Upper lobe of right lung (tissue), 1 donor: ENCODE measurements at regions not wholly inside any gene's neighbourhood (a gene's known extent, or its start where the extent isn't known, plus 50 kb on each side); places are given as distances from the start of the nearest gene placed in this dataset.

Experiments used
- ATAC-seq: fragments of 200-7000 bp; cut with Tn5 transposase; one replicate; pipeline ENCODE4 v1.9.1; 2020; ENCODE audit warnings: mild to moderate bottlenecking, moderate library complexity
- DNase-seq: peaks from one replicate; pipeline ENCODE4 v3.0.0-alpha.2; 2020
- H3K27ac ChIP-seq: fragments of 200-600 bp; one replicate; pipeline ENCODE4 v1.8.0; 2022
- H3K27me3 ChIP-seq: fragments of 200-600 bp; one replicate; pipeline ENCODE4 v1.8.0; 2022; ENCODE audit warnings: mild to moderate bottlenecking
- H3K36me3 ChIP-seq: fragments of 200-600 bp; one replicate; pipeline ENCODE4 v1.8.0; 2022
- H3K4me1 ChIP-seq: fragments of 200-600 bp; one replicate; pipeline ENCODE4 v1.8.0; 2022
- H3K4me3 ChIP-seq: fragments of 200-600 bp; one replicate; pipeline ENCODE4 v1.8.0; 2022; ENCODE audit warnings: mild to moderate bottlenecking
- H3K9me3 ChIP-seq: fragments of 200-600 bp; one replicate; pipeline ENCODE4 v1.8.0; 2022
- CTCF ChIP-seq: fragments of 200-600 bp; IDR thresholded peaks from one replicate; pipeline ENCODE4 v1.8.0; 2022; ENCODE audit warnings: antibody characterized with exemption
- intact Hi-C: fragments of 100-400 bp; cut with DNase I; formaldehyde crosslinking; loops from one replicate; pipeline ENCODE4 v1.11.0; 2022
- donor health status: DM: no; HTN: yes; CAD: no; lungs with severe emphysema.

GRCh38 chr6:165893431-165893830 is 230.4 kb upstream of the PDE10A start:
- Histone ChIP-seq H3K36me3 (no peaks in the 10 kb centered on the region), H3K4me3 (no peak overlapping the region), H3K9me3 (no peaks in the 10 kb centered on the region), H3K27ac (no peak overlapping the region), H3K4me1 (no peaks in the 10 kb centered on the region), H3K27me3 (no peaks in the 10 kb centered on the region)
- DNase-seq, result no peak
- no peak for TF ChIP-seq CTCF
- intact Hi-C loops, result no loop called here
- no peak for ATAC-seq

DNA sequence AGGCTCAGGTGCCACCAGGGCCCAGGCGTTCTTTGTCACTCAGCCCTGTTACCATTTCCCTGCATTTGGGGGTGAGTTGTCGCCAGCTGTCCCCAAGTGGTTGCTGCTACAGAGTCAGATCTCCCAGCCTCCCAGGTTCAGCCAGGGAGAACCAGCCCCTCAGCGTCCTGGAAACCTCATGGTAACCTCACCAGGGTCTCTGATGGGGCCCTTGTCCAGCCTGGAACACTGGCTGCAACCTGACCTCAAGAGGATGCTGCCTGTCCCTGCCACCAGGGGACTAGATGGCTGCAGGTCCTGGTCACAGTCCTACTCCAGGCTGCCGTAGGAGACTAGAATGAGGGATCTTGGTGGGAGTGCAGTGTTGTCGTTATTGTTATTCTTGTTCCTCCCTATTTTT is 228.3 kb upstream of the PDE10A start:
- intact Hi-C loops, result no loop called here
- Histone ChIP-seq H3K4me3 (no peak overlapping the region), H3K36me3 (no peaks in the 10 kb centered on the region), H3K9me3 (no peaks in the 10 kb centered on the region), H3K27me3 (no peaks in the 10 kb centered on the region), H3K27ac (no peak overlapping the region), H3K4me1 (no peaks in the 10 kb centered on the region)
- ATAC-seq (no peak), DNase-seq (no peak)
- no peak for TF ChIP-seq CTCF

DNA sequence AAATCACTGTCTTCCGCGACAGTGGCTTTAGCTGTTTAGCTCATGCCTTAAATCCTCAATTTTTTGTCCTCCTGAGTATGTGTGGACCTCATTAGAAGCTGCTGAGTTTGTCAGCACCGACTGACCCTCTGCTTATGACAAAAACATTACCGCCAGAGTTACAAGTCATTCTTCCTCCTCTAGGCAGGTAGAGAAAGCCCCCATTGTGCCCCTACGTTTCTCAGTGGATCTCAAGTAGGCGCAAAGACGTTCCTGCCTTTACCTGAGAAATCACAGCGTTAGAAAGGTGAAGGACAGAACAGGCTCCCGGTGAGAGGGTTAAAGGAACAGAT is 227.3 kb upstream of the PDE10A start:
- no peak overlapping the region for H3K27ac ChIP-seq
- H3K4me1 ChIP-seq, result no peaks in the 10 kb centered on the region
- intact Hi-C loops, result no loop called here
- no peak for TF ChIP-seq CTCF
- ATAC-seq (no peak), DNase-seq (no peak)
- no peaks in the 10 kb centered on the region for H3K27me3 ChIP-seq
- H3K4me3 ChIP-seq, result no peak overlapping the region
- no peaks in the 10 kb centered on the region for H3K9me3 ChIP-seq
- H3K36me3 ChIP-seq, result no peaks in the 10 kb centered on the region

DNA sequence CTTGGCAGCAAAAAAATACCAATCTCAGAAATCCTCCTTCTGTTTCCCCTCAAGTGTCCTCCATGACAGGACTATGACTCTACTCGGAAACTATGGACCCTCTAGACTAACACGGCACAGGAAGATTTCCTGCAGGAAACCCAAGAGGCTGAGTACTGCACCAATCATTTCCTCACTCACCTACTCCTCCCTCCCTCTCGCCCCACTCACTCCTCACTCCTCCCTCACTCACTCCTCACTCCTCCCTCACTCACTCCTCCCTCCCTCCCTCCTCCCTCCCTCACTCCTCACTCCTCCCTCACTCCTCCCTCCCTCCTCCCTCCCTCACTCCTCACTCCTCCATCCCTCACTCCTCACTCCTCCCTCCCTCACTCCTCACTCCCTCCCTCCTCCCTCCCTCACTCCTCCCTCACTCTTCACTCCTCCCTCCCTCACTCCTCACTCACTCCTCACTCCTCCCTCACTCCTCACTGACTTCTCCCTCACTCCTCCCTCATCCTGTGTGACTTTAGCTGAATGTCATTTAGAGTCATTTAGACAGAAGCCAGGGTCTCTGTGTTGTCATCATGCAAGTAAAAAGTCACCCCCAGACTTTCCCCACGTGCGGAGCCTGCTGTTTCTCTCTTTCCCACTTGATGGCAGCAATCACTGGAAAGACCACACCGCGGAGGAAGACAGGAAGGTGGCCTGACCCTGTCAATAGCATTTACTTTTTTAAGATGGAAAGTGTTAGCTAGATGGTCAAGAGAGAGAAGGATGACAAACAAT is 226.8 kb upstream of the PDE10A start:
- DNase-seq, result no peak
- intact Hi-C loops, result no loop called here
- Histone ChIP-seq H3K27ac (no peak overlapping the region), H3K27me3 (no peaks in the 10 kb centered on the region), H3K9me3 (no peaks in the 10 kb centered on the region), H3K4me3 (no peak overlapping the region), H3K4me1 (no peaks in the 10 kb centered on the region), H3K36me3 (no peaks in the 10 kb centered on the region)
- TF ChIP-seq CTCF, result peak; percentile 13
- ATAC-seq, result peak; percentile 37

GRCh38 chr6:165886169-165886568 is 223.1 kb upstream of the PDE10A start:
- no peaks in the 10 kb centered on the region for H3K4me1 ChIP-seq
- H3K27ac ChIP-seq, result no peak overlapping the region
- DNase-seq (no peak), ATAC-seq (no peak)
- no peak overlapping the region for H3K4me3 ChIP-seq
- no peaks in the 10 kb centered on the region for H3K36me3 ChIP-seq
- H3K9me3 ChIP-seq, result no peaks in the 10 kb centered on the region
- intact Hi-C loops, result no loop called here
- TF ChIP-seq CTCF, result no peak
- no peaks in the 10 kb centered on the region for H3K27me3 ChIP-seq
